LNCAP (cell line): ENCODE measurements at regions not wholly inside any gene's neighbourhood (a gene's known extent, or its start where the extent isn't known, plus 50 kb on each side); places are given as distances from the start of the nearest gene placed in this dataset.

Source experiments
- CTCF ChIP-seq: fragments of 450-650 bp; IDR thresholded peaks from 2 replicates; pipeline ENCODE4 v1.5.1; 2017; ENCODE audit warnings: mild to moderate bottlenecking

- no peak for TF ChIP-seq CTCF
These were observed 120.7 kb upstream of the ZC3H15 start for GRCh38 chr2:186365406-186365805.

GRCh38 chr2:186379052-186379451 lies 107.0 kb upstream of the ZC3H15 start:
- no peak for TF ChIP-seq CTCF

GRCh38 chr2:186380805-186381204 lies 105.3 kb upstream of the ZC3H15 start:
- TF ChIP-seq CTCF, result no peak

- no peak for TF ChIP-seq CTCF
These were observed 104.5 kb upstream of the ZC3H15 start for GRCh38 chr2:186381573-186381972.

GRCh38 chr2:186382932-186383331 lies 103.1 kb upstream of the ZC3H15 start:
- no peak for TF ChIP-seq CTCF

- TF ChIP-seq CTCF, result no peak
These were observed 101.8 kb upstream of the ZC3H15 start for GRCh38 chr2:186384226-186384625.

GRCh38 chr2:186399082-186399644 lies 86.9 kb upstream of the ZC3H15 start:
- TF ChIP-seq CTCF, result no peak

GRCh38 chr2:186405842-186406241 lies 80.2 kb upstream of the ZC3H15 start:
- no peak for TF ChIP-seq CTCF
